Activated CD4-positive, alpha-beta memory T cell treated with anti-CD3 and anti-CD28 coated beads for 36 hours (primary cell): ENCODE measurements at regions not wholly inside any gene's neighbourhood (a gene's known extent, or its start where the extent isn't known, plus 50 kb on each side); places are given as distances from the start of the nearest gene placed in this dataset.

Source experiments
- CTCF ChIA-PET: fragments of 350-600 bp; sonication (Branson Sonifier 250); formaldehyde crosslinking; loops from one replicate; lab custom pipeline; 2021; ENCODE audit warnings: antibody characterized with exemption, inconsistent platforms; lab: Charles Lee
- POLR2A ChIA-PET: fragments of 350-600 bp; sonication (Branson Sonifier 250); formaldehyde crosslinking; loops from one replicate; lab custom pipeline; 2021; ENCODE audit warnings: antibody characterized with exemption; lab: Charles Lee
- DNase-seq: peaks from one replicate; pipeline ENCODE4 v3.0.0-alpha.2; 2020
- H3K27ac Mint-ChIP-seq: one replicate; pipeline ENCODE4 v1.8.0; 2021; ENCODE audit warnings: mixed read lengths
- H3K27me3 Mint-ChIP-seq: one replicate; pipeline ENCODE4 v1.8.0; 2021; ENCODE audit warnings: mixed read lengths
- H3K36me3 Mint-ChIP-seq: one replicate; pipeline ENCODE4 v1.8.0; 2021; ENCODE audit warnings: mixed read lengths
- H3K4me1 Mint-ChIP-seq: one replicate; pipeline ENCODE4 v1.8.0; 2021; ENCODE audit warnings: low read depth, mixed read lengths
- H3K4me3 Mint-ChIP-seq: one replicate; pipeline ENCODE4 v1.8.0; 2021; ENCODE audit warnings: mild to moderate bottlenecking, mixed read lengths
- H3K9me3 Mint-ChIP-seq: one replicate; pipeline ENCODE4 v1.8.0; 2021; ENCODE audit warnings: mixed read lengths
- intact Hi-C: fragments of 100-400 bp; cut with micrococcal nuclease; formaldehyde crosslinking; loops from one replicate; pipeline ENCODE4 v1.15.1; 2023

DNA sequence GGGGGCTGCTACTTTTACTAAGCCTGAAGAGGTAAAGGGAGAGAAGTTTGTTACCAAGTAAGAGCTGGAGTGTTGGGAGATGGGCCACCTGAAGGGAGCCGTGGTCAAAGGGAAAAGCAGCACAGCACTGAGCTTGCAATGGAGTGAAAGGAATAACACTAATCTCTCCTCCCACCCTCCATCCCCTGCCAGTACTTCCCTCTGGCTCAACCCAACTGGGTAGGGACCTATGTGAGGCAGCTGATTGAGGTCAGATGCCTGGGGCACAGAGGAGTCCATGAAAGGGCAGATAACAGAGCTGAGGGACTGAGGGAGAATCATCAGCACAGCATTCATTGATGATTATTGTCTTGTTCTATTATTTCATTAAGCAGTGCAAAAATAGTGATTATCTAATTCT, 212.4 kb upstream of the TBC1D5 start:
- Mint-ChIP-seq H3K36me3 (no peaks in the 10 kb centered on the region), H3K27ac (no peak overlapping the region), H3K9me3 (peaks cover 17% of the 10 kb centered on the region), H3K4me3 (no peak overlapping the region), H3K27me3 (peaks cover 2% of the 10 kb centered on the region), H3K4me1 (no peaks in the 10 kb centered on the region)
- ChIA-PET POLR2A (no interaction called here), CTCF (no interaction called here)
- DNase-seq, result no peak
- intact Hi-C loops, result no loop called here

DNA sequence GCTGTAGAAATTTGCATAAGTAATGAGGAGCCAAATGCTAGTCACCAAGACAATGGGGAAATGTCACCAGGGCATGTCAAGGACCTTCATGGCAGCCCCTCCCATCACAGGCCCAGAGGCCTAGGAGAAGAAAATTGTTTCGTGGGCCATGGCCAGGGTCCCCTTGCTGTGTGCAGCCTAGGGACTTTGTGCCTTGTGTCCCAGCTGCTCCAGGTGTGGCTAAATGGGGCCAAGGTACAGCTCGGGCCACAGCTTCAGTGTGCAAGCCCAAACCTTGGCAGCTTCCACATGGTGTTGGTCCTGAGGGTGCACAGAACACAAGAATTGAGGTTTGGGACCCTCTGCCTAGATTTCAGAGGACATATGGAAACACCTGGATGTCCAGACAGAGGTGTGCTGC, 208.8 kb upstream of the TBC1D5 start:
- Mint-ChIP-seq H3K36me3 (no peaks in the 10 kb centered on the region), H3K4me1 (no peaks in the 10 kb centered on the region), H3K27me3 (peaks cover 12% of the 10 kb centered on the region), H3K27ac (no peak overlapping the region), H3K4me3 (no peak overlapping the region), H3K9me3 (peaks cover 17% of the 10 kb centered on the region)
- CTCF ChIA-PET, result no interaction called here
- intact Hi-C loops, result no loop called here
- DNase-seq, result no peak
- POLR2A ChIA-PET, result no interaction called here

DNA sequence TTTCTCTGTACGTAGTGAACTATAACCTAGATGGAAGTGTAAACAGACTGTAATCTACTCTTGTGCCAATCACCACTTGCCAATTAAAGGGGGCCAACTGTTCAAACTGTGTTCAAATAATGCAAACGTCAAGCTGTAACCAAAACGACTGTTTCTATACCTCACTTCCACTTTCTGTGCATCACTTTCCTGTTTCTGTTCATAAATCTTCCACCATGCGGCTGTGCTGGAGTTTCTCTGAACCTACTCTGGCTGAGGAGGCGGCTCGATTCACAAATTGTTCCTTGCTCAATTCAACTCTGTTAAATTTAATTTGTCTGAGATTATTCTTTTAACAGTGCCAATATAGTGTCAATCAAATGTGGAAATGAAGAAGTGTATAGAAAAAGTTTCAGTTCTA, 206.7 kb upstream of the TBC1D5 start:
- ChIA-PET CTCF (interaction anchor here (0.6 to 0.7 kb wide), 2 partner anchors 117 to 1303 kb away, joined by 4 read pairs; no protein-coding TSS in a partner anchor), POLR2A (no interaction called here)
- Mint-ChIP-seq H3K27me3 (peaks cover 16% of the 10 kb centered on the region), H3K4me3 (no peak overlapping the region), H3K4me1 (no peaks in the 10 kb centered on the region), H3K9me3 (peaks cover 17% of the 10 kb centered on the region), H3K36me3 (no peaks in the 10 kb centered on the region), H3K27ac (no peak overlapping the region)
- DNase-seq, result no peak
- intact Hi-C loops, result no loop called here

DNA sequence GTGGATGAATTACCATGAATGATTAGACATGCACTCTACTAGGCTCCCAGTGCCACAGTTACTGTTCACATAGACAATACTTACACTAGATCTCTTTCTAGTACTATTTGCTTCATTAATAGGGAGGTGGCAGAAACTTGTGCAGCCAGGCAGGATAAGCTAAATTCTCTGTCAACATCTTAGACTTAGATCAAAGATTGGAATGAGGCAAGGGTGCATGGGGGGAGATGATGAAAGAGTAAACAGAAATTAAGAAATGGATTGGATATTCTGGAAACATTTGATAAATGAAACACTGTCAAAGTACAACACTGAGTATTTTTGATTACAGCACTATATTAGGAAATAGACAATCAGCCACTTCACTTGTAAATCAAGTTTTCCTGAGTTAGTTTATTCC, 205.4 kb upstream of the TBC1D5 start:
- ChIA-PET CTCF (no interaction called here), POLR2A (no interaction called here)
- Mint-ChIP-seq H3K4me1 (no peaks in the 10 kb centered on the region), H3K27me3 (peaks cover 16% of the 10 kb centered on the region), H3K27ac (no peak overlapping the region), H3K4me3 (no peak overlapping the region), H3K36me3 (no peaks in the 10 kb centered on the region), H3K9me3 (peaks cover 13% of the 10 kb centered on the region)
- intact Hi-C loops, result no loop called here
- DNase-seq, result no peak

DNA sequence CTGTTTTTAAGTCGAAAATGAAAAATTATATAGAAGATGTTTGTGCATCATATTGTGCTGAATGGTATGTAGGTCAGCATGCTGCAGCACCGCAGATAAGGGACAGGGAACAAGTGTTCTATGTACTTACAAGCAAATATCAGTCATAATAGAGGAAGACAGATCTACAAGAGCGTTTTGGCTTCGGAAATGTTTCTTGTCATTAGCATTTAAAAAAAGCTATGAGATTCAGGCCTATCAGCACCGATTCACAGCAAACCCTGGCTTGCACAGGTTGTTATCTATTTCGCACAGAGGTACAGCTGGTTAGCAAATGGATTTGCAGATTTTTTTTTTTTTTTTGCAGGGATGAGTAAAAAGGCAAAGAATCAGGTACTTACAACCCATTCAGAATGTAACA, 204.2 kb upstream of the TBC1D5 start:
- ChIA-PET POLR2A (no interaction called here), CTCF (interaction anchor here (0.6 kb wide), 1 partner anchor 539 kb away, joined by 3 read pairs; no protein-coding TSS in a partner anchor)
- peaks cover 16% of the 10 kb centered on the region for H3K27me3 Mint-ChIP-seq
- no peaks in the 10 kb centered on the region for H3K4me1 Mint-ChIP-seq
- no peak overlapping the region for H3K27ac Mint-ChIP-seq
- peaks cover 6% of the 10 kb centered on the region for H3K9me3 Mint-ChIP-seq
- intact Hi-C loops, result no loop called here
- no peak for DNase-seq
- no peaks in the 10 kb centered on the region for H3K36me3 Mint-ChIP-seq
- no peak overlapping the region for H3K4me3 Mint-ChIP-seq

DNA sequence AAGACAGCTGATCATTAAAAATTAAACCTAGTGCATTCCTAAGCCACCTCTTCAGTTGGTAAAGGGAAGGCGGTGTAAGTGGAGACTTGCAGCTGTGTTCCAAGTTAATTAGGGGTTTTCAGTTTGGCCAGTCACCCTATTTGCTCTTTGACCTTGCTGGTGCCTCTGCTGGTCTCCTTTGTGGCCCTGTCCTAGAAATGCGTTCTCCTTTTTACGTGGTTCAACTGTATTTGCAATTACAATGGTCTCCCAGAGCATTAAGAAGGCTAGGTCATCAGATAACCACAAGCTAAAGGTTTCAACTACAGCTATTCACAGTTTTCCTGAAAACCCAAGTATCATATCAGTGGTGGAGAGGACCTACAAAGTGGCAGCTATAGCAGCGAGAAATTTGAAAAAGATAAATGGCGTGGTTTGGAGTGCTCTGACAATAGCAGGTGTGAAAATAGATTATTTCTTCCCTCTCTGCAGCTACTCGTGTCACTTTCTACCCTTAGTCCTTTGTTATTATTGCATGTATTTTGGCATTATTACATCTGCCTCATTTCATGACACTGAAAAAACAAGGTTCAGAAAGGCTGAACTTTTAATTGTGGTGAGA, 203.5 kb upstream of the TBC1D5 start:
- H3K27me3 Mint-ChIP-seq, result peaks cover 16% of the 10 kb centered on the region

DNA sequence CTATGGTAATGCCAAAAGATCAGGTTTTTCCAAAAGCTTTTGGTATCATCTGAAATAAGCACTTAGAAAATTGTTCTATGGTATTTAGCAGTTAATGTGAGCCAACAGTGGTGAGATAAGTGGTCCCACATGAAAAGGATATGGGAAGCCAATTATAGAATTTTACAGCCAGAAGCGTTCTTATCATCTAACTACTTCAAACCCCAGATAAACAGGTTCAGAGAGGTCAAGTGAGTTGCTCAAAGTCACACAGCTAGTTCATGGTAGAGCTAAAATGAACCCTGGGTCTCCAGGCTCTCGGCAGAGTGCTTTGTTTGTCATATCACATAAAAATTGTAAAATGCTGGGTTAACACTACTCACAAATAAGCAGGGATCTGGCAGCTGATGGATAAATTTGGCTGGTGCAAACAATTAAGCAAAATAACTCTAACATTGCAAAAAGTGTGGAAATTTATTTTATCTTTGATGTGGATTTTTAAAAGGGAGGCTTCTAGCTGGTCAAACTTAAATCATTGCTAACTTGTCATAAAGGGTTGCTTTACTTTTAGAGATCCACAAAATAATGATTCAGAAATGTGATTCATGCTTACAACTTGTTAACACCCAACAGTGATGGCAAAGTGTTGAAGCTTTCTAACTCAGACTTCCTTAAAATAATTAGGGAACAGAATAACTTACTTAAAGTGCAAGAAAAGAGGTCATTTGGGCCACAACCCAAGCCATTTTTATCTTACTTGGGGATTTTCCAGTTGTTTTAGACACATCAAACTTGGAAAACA, 202.8 kb upstream of the TBC1D5 start:
- ChIA-PET POLR2A (no interaction called here), CTCF (no interaction called here)
- H3K27ac Mint-ChIP-seq, result no peak overlapping the region
- H3K4me1 Mint-ChIP-seq, result no peaks in the 10 kb centered on the region
- intact Hi-C loops, result no loop called here
- DNase-seq, result no peak
- no peaks in the 10 kb centered on the region for H3K36me3 Mint-ChIP-seq
- no peaks in the 10 kb centered on the region for H3K9me3 Mint-ChIP-seq
- peaks cover 16% of the 10 kb centered on the region for H3K27me3 Mint-ChIP-seq
- H3K4me3 Mint-ChIP-seq, result no peak overlapping the region

More for the DNA sequence above, 203.5 kb upstream of the TBC1D5 start:
- no peak overlapping the region for H3K4me3 Mint-ChIP-seq
- H3K4me1 Mint-ChIP-seq, result no peaks in the 10 kb centered on the region
- H3K36me3 Mint-ChIP-seq, result no peaks in the 10 kb centered on the region
- ChIA-PET POLR2A (no interaction called here), CTCF (interaction anchor here (0.6 kb wide), 1 partner anchor 540 kb away, joined by 3 read pairs; no protein-coding TSS in a partner anchor)
- intact Hi-C loops, result no loop called here
- H3K9me3 Mint-ChIP-seq, result peaks cover 4% of the 10 kb centered on the region
- no peak overlapping the region for H3K27ac Mint-ChIP-seq
- no peak for DNase-seq

DNA sequence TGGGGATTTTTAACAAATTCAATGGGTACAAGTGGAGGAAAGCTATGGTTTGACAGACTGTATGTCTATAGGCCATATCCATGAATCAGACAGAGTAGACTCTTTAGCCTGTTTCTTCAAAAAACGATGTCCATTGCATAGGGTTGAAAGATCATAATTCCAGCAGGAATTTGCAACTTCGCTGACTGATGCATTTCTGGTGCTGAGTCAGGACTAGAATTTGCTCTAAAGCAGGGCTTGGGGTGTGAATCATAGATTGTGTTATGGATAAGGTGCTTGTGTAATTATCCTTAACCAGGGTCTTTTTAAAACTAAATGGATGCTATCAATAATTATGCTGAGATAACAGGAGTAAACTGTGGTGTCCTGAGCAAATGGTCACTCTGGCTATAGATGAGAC, 200.4 kb upstream of the TBC1D5 start:
- no peak overlapping the region for H3K27ac Mint-ChIP-seq
- ChIA-PET CTCF (no interaction called here), POLR2A (no interaction called here)
- no peaks in the 10 kb centered on the region for H3K36me3 Mint-ChIP-seq
- no peaks in the 10 kb centered on the region for H3K9me3 Mint-ChIP-seq
- peaks cover 8% of the 10 kb centered on the region for H3K27me3 Mint-ChIP-seq
- H3K4me1 Mint-ChIP-seq, result no peaks in the 10 kb centered on the region
- no peak for DNase-seq
- intact Hi-C loops, result no loop called here
- H3K4me3 Mint-ChIP-seq, result no peak overlapping the region

DNA sequence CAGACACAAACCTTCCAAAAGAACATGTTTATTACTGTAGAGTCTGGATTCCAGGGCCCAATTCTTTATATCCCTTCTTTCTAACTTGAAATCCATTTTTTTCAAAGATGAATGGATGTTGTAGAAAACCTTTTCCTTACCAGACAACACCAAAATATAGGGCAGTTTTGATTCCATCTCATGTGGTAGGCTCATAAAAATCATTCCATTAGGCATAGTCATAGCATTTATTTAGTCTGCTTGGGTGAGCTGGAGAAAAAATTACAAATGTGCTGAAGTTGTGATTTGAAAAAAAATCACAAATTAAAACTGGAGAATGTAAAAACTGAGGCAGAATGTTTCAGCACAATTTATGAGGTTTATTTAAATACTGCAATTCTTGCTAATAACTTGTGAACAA, 199.3 kb upstream of the TBC1D5 start:
- no peak for DNase-seq
- Mint-ChIP-seq H3K4me1 (no peaks in the 10 kb centered on the region), H3K36me3 (no peaks in the 10 kb centered on the region), H3K9me3 (no peaks in the 10 kb centered on the region), H3K27ac (no peak overlapping the region), H3K4me3 (no peak overlapping the region), H3K27me3 (peaks cover 3% of the 10 kb centered on the region)
- POLR2A ChIA-PET, result no interaction called here
- CTCF ChIA-PET, result no interaction called here
- intact Hi-C loops, result no loop called here

DNA sequence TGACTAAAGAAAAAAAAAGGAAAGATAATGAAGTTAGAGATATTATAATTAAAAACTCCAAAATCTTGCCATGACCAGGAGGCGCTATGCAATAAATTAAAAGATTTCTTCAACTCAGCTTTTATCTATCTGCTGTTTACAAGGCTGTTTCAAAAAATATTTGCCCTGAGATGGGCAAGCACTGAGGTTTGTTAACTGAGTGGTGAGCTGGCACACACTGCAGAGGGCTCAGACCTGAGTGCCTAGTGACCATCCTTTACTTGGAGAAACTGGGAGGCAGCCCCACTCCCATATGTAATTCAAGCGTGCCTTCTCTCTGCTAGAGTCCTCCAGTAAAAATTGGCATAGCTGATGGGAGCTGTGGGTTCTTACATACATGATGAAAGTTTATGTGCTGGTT, 198.7 kb upstream of the TBC1D5 start:
- ChIA-PET CTCF (no interaction called here), POLR2A (no interaction called here)
- no peak for DNase-seq
- Mint-ChIP-seq H3K27me3 (peaks cover 3% of the 10 kb centered on the region), H3K27ac (no peak overlapping the region), H3K36me3 (no peaks in the 10 kb centered on the region), H3K4me1 (no peaks in the 10 kb centered on the region), H3K9me3 (no peaks in the 10 kb centered on the region), H3K4me3 (no peak overlapping the region)
- intact Hi-C loops, result no loop called here

DNA sequence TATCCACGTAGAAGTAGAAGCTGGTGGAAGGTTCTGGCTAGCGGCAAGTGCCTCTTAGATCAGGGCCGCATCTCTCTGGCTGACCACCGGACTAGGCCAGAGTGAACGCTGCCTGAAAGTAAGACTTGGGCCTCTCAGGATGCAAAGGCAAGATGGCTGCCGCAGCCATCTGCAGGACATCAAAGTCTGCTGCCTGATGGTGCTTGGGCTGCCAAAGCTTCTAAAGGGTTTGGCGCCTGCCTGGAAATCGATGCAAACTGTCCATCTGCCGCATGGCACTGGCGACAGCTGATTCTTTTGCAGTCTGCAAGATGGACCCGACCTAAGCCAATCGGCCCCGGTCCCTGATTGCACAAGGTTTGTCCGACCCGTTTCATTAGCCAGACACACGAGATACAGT, 196.7 kb upstream of the TBC1D5 start:
- intact Hi-C loops, result no loop called here
- no peak overlapping the region for H3K27ac Mint-ChIP-seq
- H3K4me3 Mint-ChIP-seq, result no peak overlapping the region
- H3K9me3 Mint-ChIP-seq, result no peaks in the 10 kb centered on the region
- ChIA-PET CTCF (no interaction called here), POLR2A (no interaction called here)
- no peaks in the 10 kb centered on the region for H3K4me1 Mint-ChIP-seq
- no peak for DNase-seq
- H3K36me3 Mint-ChIP-seq, result no peaks in the 10 kb centered on the region
- H3K27me3 Mint-ChIP-seq, result peaks cover 4% of the 10 kb centered on the region

DNA sequence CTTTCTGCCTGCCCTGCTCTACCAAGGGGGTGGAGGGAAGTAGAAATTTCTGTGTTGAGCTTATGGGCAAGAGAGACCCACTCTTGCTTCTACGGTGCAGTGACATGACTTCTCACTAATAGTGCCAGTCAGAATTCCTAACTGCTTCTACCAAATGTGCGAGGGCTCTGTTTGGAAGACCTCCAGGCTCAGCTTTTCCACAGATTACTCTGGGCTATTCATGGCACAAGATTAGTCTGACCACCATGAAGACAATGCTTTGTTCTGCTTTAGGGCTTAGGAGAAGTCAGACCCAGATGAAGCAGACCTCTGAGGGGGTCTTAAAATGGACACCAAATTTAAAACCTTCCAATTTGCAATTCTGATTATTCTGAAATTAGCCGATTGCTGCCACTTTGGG, 195.9 kb upstream of the TBC1D5 start:
- POLR2A ChIA-PET, result no interaction called here
- H3K36me3 Mint-ChIP-seq, result no peaks in the 10 kb centered on the region
- no peaks in the 10 kb centered on the region for H3K4me1 Mint-ChIP-seq
- intact Hi-C loops, result no loop called here
- H3K9me3 Mint-ChIP-seq, result no peaks in the 10 kb centered on the region
- CTCF ChIA-PET, result no interaction called here
- no peak overlapping the region for H3K4me3 Mint-ChIP-seq
- H3K27me3 Mint-ChIP-seq, result peaks cover 4% of the 10 kb centered on the region
- no peak overlapping the region for H3K27ac Mint-ChIP-seq
- no peak for DNase-seq
